ENCODE measurements at regions not wholly inside any gene's neighbourhood (a gene's known extent, or its start where the extent isn't known, plus 50 kb on each side); places are given as distances from the start of the nearest gene placed in this dataset.

Small RNA genes in the stretch of these regions (microRNA-seq; reads per million reads assigned to microRNA genes)
- gene MIR3679 (ENCODE audit: borderline microRNAs expressed, borderline replicate concordance), result 2.2 reads per million

Measured in activated naive CD4-positive, alpha-beta T cell treated with anti-CD3 and anti-CD28 coated beads for 36 hours (primary cell).